NT2/D1 (cell line): ENCODE measurements at regions not wholly inside any gene's neighbourhood (a gene's known extent, or its start where the extent isn't known, plus 50 kb on each side); places are given as distances from the start of the nearest gene placed in this dataset.

ENCODE experiments used
- SUZ12 ChIP-seq: IDR thresholded peaks from 2 replicates; pipeline ENCODE4 v1.6.1; 2011; ENCODE audit not compliant: insufficient read length, insufficient read depth; ENCODE audit errors: extremely low read depth
- YY1 ChIP-seq: IDR thresholded peaks from 2 replicates; pipeline ENCODE4 v1.6.1; 2011; ENCODE audit not compliant: insufficient read length, insufficient read depth
- ZNF274 ChIP-seq: IDR thresholded peaks from 2 replicates; pipeline ENCODE4 v1.6.1; 2011; ENCODE audit warnings: mild to moderate bottlenecking, low read depth, low read length

- TF ChIP-seq YY1 (no peak), ZNF274 (no peak), SUZ12 (no peak)
Observed at GRCh38 chr1:182211386-182211785, 149.9 kb upstream of the ZNF648 start.
